Type B pancreatic cell (in vitro differentiated cells): ENCODE measurements at regions not wholly inside any gene's neighbourhood (a gene's known extent, or its start where the extent isn't known, plus 50 kb on each side); places are given as distances from the start of the nearest gene placed in this dataset.

Experiments used
- DNase-seq: peaks from one replicate; pipeline ENCODE4 v3.0.0; 2021; ENCODE audit warnings: mixed read lengths; ENCODE audit not compliant: unreplicated experiment; ENCODE audit errors: extremely low spot score
- H3K27ac Mint-ChIP-seq: 2 replicates; pipeline ENCODE4 v1.8.0; 2021; ENCODE audit warnings: mild to moderate bottlenecking, mixed read lengths
- H3K27me3 Mint-ChIP-seq: 2 replicates; pipeline ENCODE4 v1.8.0; 2021; ENCODE audit warnings: mixed read lengths
- H3K36me3 Mint-ChIP-seq: 2 replicates; pipeline ENCODE4 v1.8.0; 2021; ENCODE audit warnings: mixed read lengths
- H3K4me1 Mint-ChIP-seq: one replicate; pipeline ENCODE4 v1.8.0; 2021; ENCODE audit warnings: mixed read lengths; ENCODE audit not compliant: unreplicated experiment
- H3K4me3 Mint-ChIP-seq: 2 replicates; pipeline ENCODE4 v1.8.0; 2021; ENCODE audit warnings: mild to moderate bottlenecking, mixed read lengths
- H3K9me3 Mint-ChIP-seq: 2 replicates; pipeline ENCODE4 v1.8.0; 2021; ENCODE audit warnings: mixed read lengths
- TF ChIP-seq, protein P1 (sequence below): fragments of 200-600 bp; sonication (generic); conservative IDR thresholded peaks from 2 replicates; pipeline ENCODE4 v1.5.0; 2021; ENCODE audit warnings: antibody characterized with exemption, mild to moderate bottlenecking

GRCh38 chr12:20260851-20261250 is 107.5 kb upstream of the PDE3A start:
- H3K4me1 Mint-ChIP-seq = peaks cover 3% of the 10 kb centered on the region
- TF ChIP-seq, protein P1, sequence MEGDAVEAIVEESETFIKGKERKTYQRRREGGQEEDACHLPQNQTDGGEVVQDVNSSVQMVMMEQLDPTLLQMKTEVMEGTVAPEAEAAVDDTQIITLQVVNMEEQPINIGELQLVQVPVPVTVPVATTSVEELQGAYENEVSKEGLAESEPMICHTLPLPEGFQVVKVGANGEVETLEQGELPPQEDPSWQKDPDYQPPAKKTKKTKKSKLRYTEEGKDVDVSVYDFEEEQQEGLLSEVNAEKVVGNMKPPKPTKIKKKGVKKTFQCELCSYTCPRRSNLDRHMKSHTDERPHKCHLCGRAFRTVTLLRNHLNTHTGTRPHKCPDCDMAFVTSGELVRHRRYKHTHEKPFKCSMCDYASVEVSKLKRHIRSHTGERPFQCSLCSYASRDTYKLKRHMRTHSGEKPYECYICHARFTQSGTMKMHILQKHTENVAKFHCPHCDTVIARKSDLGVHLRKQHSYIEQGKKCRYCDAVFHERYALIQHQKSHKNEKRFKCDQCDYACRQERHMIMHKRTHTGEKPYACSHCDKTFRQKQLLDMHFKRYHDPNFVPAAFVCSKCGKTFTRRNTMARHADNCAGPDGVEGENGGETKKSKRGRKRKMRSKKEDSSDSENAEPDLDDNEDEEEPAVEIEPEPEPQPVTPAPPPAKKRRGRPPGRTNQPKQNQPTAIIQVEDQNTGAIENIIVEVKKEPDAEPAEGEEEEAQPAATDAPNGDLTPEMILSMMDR = no peak
- H3K27ac Mint-ChIP-seq = no peak overlapping the region
- no peaks in the 10 kb centered on the region for H3K9me3 Mint-ChIP-seq
- no peak overlapping the region for H3K4me3 Mint-ChIP-seq
- DNase-seq = no peak
- no peaks in the 10 kb centered on the region for H3K27me3 Mint-ChIP-seq
- H3K36me3 Mint-ChIP-seq = no peaks in the 10 kb centered on the region

GRCh38 chr12:20262119-20262518 is 106.2 kb upstream of the PDE3A start:
- TF ChIP-seq, protein P1 = no peak
- DNase-seq = no peak
- no peak overlapping the region for H3K27ac Mint-ChIP-seq
- H3K27me3 Mint-ChIP-seq = no peaks in the 10 kb centered on the region
- no peaks in the 10 kb centered on the region for H3K9me3 Mint-ChIP-seq
- H3K36me3 Mint-ChIP-seq = no peaks in the 10 kb centered on the region
- peaks cover 3% of the 10 kb centered on the region for H3K4me1 Mint-ChIP-seq
- no peak overlapping the region for H3K4me3 Mint-ChIP-seq

- H3K27ac Mint-ChIP-seq = no peak overlapping the region
- H3K4me1 Mint-ChIP-seq = peaks cover 3% of the 10 kb centered on the region
- DNase-seq = no peak
- no peak overlapping the region for H3K4me3 Mint-ChIP-seq
- TF ChIP-seq, protein P1 = no peak
- no peaks in the 10 kb centered on the region for H3K36me3 Mint-ChIP-seq
- H3K27me3 Mint-ChIP-seq = no peaks in the 10 kb centered on the region
- H3K9me3 Mint-ChIP-seq = no peaks in the 10 kb centered on the region
Observed at GRCh38 chr12:20264026-20264425, 104.3 kb upstream of the PDE3A start.

DNA sequence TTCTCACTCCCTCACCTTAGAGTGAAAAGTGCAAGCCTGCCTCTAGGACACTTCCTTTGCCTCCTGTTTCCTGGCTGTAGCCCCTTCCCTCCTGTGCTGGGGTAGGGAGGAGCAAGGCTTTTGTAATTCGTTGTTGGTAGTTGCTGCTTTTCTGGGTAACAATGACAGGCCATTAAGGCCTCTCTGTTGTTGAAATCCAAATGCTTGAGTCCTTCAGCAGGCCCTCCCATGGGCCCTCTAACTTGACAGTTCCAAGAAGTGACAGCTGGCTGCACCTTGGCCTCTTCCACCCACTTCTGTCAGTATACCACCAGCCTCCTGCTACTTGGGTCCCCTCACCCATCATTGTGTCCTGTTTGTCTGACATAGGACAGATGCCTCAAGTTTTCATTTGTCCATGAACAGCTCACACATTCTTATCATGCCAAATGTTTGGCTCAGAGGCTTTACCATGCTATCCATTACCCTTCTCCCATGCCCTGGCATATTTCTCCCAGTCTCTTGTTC is 103.7 kb upstream of the PDE3A start:
- peaks cover 3% of the 10 kb centered on the region for H3K4me1 Mint-ChIP-seq
- no peak for DNase-seq
- no peaks in the 10 kb centered on the region for H3K27me3 Mint-ChIP-seq
- no peak overlapping the region for H3K27ac Mint-ChIP-seq
- H3K36me3 Mint-ChIP-seq = no peaks in the 10 kb centered on the region
- no peak overlapping the region for H3K4me3 Mint-ChIP-seq
- TF ChIP-seq, protein P1 = no peak
- no peaks in the 10 kb centered on the region for H3K9me3 Mint-ChIP-seq

GRCh38 chr12:20268121-20268732 is 100.1 kb upstream of the PDE3A start:
- no peaks in the 10 kb centered on the region for H3K9me3 Mint-ChIP-seq
- no peaks in the 10 kb centered on the region for H3K36me3 Mint-ChIP-seq
- H3K27me3 Mint-ChIP-seq = no peaks in the 10 kb centered on the region
- no peak for DNase-seq
- TF ChIP-seq, protein P1 = no peak
- H3K4me1 Mint-ChIP-seq = no peaks in the 10 kb centered on the region
- H3K4me3 Mint-ChIP-seq = no peak overlapping the region
- H3K27ac Mint-ChIP-seq = no peak overlapping the region

- Mint-ChIP-seq H3K27me3 (no peaks in the 10 kb centered on the region), H3K4me3 (no peak overlapping the region), H3K9me3 (no peaks in the 10 kb centered on the region), H3K4me1 (no peaks in the 10 kb centered on the region), H3K27ac (no peak overlapping the region), H3K36me3 (no peaks in the 10 kb centered on the region)
- DNase-seq = no peak
- TF ChIP-seq, protein P1 = no peak
Observed at GRCh38 chr12:20268771-20269170, 99.6 kb upstream of the PDE3A start.
